A549 (cell line): ENCODE measurements at regions not wholly inside any gene's neighbourhood (a gene's known extent, or its start where the extent isn't known, plus 50 kb on each side); places are given as distances from the start of the nearest gene placed in this dataset.

Source experiments
- ATAC-seq, 2 experiments: fragments of 200-7000 bp in 1 of 2; fragments of >200 bp in 1 of 2; cut with Nextera tagmentation in 1 of 2; cut with Tn5 transposase in 1 of 2; 3 replicates each; pipeline versions ENCODE4 v1.8.0 to v1.9.1; 2018 to 2020; ENCODE audit warnings: mild to moderate bottlenecking in 1 of 2, moderate library complexity in 1 of 2
- CTCF ChIA-PET: fragments of 300-600 bp; sonication (Branson Sonifier 250); formaldehyde crosslinking; extraction: SDS; loops from one replicate; lab custom pipeline; 2021; ENCODE audit warnings: antibody characterized with exemption, inconsistent platforms; lab: Yijun Ruan, JAX
- POLR2A ChIA-PET: fragments of 350-600 bp; formaldehyde crosslinking; extraction: SDS; loops from one replicate; lab custom pipeline; 2021; ENCODE audit warnings: antibody characterized with exemption, inconsistent platforms; lab: Yijun Ruan, JAX
- DNase-seq, 2 experiments: peaks; one replicate each; pipeline versions ENCODE4 v3.0.0 to v3.0.0-alpha.2; 2011 to 2016; ENCODE audit warnings: low read depth in 1 of 2, low spot score in 1 of 2
- FAIRE-seq: peaks from 2 replicates; lab custom pipeline; 2011; peaks lifted over from hg19 to GRCh38; lab: Jason Lieb, UNC
- H3K27ac ChIP-seq, 2 experiments: fragments of >200 bp; sonication (Bioruptor Twin); formaldehyde crosslinking; 3 replicates each; pipeline ENCODE4 v1.5.1; 2016 to 2017
- H3K4me1 ChIP-seq: fragments of >200 bp; sonication (Bioruptor Twin); formaldehyde crosslinking; 3 replicates; pipeline ENCODE4 v1.6.1; 2016
- H3K4me2 ChIP-seq: fragments of >200 bp; sonication (Bioruptor Twin); formaldehyde crosslinking; 3 replicates; pipeline ENCODE4 v1.6.1; 2016
- H3K4me3 ChIP-seq: fragments of >200 bp; sonication (Bioruptor Twin); formaldehyde crosslinking; 3 replicates; pipeline ENCODE4 v1.5.1; 2016
- H3K9me3 ChIP-seq: fragments of >200 bp; sonication (Bioruptor Twin); formaldehyde crosslinking; 3 replicates; pipeline ENCODE4 v1.6.1; 2016
- CBX8 ChIP-seq: fragments of 200-600 bp; sonication (generic); IDR thresholded peaks from 2 replicates; pipeline ENCODE4 v1.6.1; 2016
- CEBPB ChIP-seq, 2 experiments: fragments of >200 bp in 1 of 2; sonication (Bioruptor Twin) in 1 of 2; formaldehyde crosslinking in 1 of 2; IDR thresholded peaks; 2 replicates each; pipeline ENCODE4 v1.6.1; 2012 to 2016
- CHD2 ChIP-seq: fragments of 150-350 bp; IDR thresholded peaks from 2 replicates; pipeline ENCODE4 v1.6.1; 2014; ENCODE audit warnings: low read length; ENCODE audit not compliant: partially characterized antibody
- HEYL ChIP-seq: fragments of 250-450 bp; sonication (Bioruptor Pico); IDR thresholded peaks from 2 replicates; pipeline ENCODE4 v1.8.0; 2021; ENCODE audit warnings: mild to moderate bottlenecking, moderate library complexity
- JUN ChIP-seq, 2 experiments: fragments of >200 bp; sonication (Bioruptor Twin); formaldehyde crosslinking; IDR thresholded peaks; 2 replicates in 1 of 2; 3 replicates in 1 of 2; pipeline ENCODE4 v1.6.1; 2016 to 2017
- KDM5A ChIP-seq: fragments of 200-600 bp; sonication (generic); IDR thresholded peaks from 2 replicates; pipeline ENCODE4 v1.6.1; 2016; ENCODE audit warnings: antibody characterized with exemption, mild to moderate bottlenecking
- MAZ ChIP-seq: fragments of 150-350 bp; IDR thresholded peaks from 2 replicates; pipeline ENCODE4 v1.6.1; 2014; ENCODE audit warnings: antibody characterized with exemption, low read depth, low read length, borderline replicate concordance
- NPAS2 ChIP-seq: fragments of 250-450 bp; sonication (Bioruptor Pico); IDR thresholded peaks from 2 replicates; pipeline ENCODE4 v1.8.0; 2022; ENCODE audit warnings: mild to moderate bottlenecking, moderate library complexity, borderline replicate concordance
- RNF2 ChIP-seq: fragments of 200-600 bp; sonication (generic); IDR thresholded peaks from 2 replicates; pipeline ENCODE4 v1.6.1; 2016; ENCODE audit warnings: low read depth, mild to moderate bottlenecking, antibody characterized with exemption, moderate library complexity, borderline replicate concordance
- SMC3 ChIP-seq: fragments of >200 bp; sonication (Bioruptor Twin); formaldehyde crosslinking; IDR thresholded peaks from 3 replicates; pipeline ENCODE4 v1.6.1; 2018; ENCODE audit warnings: inconsistent platforms
- WGBS: methylation state at CpG from one replicate; pipeline ENCODE4 v1.1.6; 2017; ENCODE audit errors: missing lambda C conversion rate; 5-methylcytosine and 5-hydroxymethylcytosine counted together
- TF ChIP-seq, protein P1 (sequence below): fragments of 200-600 bp; sonication (generic); IDR thresholded peaks from 2 replicates; pipeline ENCODE4 v1.6.1; 2016; ENCODE audit warnings: antibody characterized with exemption, mild to moderate bottlenecking, moderate library complexity
- TF ChIP-seq, protein P2 (sequence below): fragments of 150-350 bp; IDR thresholded peaks from 2 replicates; pipeline ENCODE4 v1.6.1; 2014; ENCODE audit warnings: low read depth, mild to moderate bottlenecking, low read length
- TF ChIP-seq, protein P3 (sequence below): fragments of >200 bp; sonication (Bioruptor Twin); formaldehyde crosslinking; IDR thresholded peaks from 2 replicates; pipeline ENCODE4 v1.6.1; 2016
- TF ChIP-seq, protein P4 (sequence below): fragments of >200 bp; sonication (Bioruptor Twin); formaldehyde crosslinking; IDR thresholded peaks from 3 replicates; pipeline ENCODE4 v1.5.1; 2016
- TF ChIP-seq, protein P5 (sequence below): IDR thresholded peaks from 2 replicates; pipeline ENCODE4 v1.6.1; 2012; ENCODE audit warnings: low read depth, borderline replicate concordance
- TF ChIP-seq, protein P6 (sequence below): fragments of 250-450 bp; sonication (Bioruptor Pico); IDR thresholded peaks from 2 replicates; pipeline ENCODE4 v1.5.0; 2021; ENCODE audit warnings: mild to moderate bottlenecking, moderate library complexity, borderline replicate concordance

DNA sequence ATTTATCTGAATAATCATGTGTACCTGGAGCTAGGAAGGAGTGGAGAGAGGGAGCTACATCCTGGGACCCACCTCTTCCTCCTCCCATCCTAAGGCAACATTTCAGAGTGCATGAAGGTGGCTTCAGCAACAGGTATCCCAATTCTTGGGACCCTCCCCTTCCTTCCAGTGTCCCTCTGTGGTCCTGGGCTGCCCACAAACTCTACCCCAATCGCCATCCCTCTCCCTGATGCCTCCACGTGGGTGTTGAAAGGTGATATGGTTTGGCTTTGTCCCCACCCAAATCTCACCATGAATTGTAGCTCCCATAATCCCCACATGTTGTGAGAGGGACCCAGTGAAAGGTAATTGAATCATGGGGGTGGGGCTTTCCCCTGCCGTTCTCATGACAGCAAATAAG, 121.4 kb downstream of the MED10 start (continued):
- TF ChIP-seq, protein P1, sequence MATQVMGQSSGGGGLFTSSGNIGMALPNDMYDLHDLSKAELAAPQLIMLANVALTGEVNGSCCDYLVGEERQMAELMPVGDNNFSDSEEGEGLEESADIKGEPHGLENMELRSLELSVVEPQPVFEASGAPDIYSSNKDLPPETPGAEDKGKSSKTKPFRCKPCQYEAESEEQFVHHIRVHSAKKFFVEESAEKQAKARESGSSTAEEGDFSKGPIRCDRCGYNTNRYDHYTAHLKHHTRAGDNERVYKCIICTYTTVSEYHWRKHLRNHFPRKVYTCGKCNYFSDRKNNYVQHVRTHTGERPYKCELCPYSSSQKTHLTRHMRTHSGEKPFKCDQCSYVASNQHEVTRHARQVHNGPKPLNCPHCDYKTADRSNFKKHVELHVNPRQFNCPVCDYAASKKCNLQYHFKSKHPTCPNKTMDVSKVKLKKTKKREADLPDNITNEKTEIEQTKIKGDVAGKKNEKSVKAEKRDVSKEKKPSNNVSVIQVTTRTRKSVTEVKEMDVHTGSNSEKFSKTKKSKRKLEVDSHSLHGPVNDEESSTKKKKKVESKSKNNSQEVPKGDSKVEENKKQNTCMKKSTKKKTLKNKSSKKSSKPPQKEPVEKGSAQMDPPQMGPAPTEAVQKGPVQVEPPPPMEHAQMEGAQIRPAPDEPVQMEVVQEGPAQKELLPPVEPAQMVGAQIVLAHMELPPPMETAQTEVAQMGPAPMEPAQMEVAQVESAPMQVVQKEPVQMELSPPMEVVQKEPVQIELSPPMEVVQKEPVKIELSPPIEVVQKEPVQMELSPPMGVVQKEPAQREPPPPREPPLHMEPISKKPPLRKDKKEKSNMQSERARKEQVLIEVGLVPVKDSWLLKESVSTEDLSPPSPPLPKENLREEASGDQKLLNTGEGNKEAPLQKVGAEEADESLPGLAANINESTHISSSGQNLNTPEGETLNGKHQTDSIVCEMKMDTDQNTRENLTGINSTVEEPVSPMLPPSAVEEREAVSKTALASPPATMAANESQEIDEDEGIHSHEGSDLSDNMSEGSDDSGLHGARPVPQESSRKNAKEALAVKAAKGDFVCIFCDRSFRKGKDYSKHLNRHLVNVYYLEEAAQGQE, result no peak

DNA sequence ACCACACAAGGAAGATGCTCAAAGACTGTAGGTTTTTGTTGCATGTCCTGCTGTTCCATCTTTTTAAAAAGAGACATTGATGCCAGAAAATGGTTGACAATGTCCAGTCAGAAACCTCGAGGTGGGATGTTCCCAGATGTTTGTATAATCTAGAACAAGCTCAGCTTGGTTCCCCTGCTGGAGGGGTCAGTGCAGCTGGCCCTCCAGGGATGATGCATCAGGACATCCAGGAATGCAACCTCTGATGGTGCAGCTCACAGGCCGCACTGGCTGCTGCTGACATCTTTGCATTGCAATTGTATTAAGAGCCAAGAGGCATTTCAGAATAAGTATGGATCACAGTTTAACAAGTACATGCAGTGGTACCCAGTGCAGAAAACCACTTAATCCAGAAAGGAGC, 122.4 kb downstream of the MED10 start:
- FAIRE-seq (no peak), DNase-seq (no peak), ATAC-seq (no peak)
- 0% methylated on average over 2 of the region's 2 CpGs for WGBS
- no peak overlapping the region for H3K4me3 ChIP-seq
- H3K4me1 ChIP-seq, result no peaks in the 10 kb centered on the region; the same call in 2 of the 3 replicates
- POLR2A ChIA-PET, result no interaction called here
- no peak overlapping the region for H3K4me2 ChIP-seq
- no peak overlapping the region for H3K27ac ChIP-seq
- TF ChIP-seq, protein P2, sequence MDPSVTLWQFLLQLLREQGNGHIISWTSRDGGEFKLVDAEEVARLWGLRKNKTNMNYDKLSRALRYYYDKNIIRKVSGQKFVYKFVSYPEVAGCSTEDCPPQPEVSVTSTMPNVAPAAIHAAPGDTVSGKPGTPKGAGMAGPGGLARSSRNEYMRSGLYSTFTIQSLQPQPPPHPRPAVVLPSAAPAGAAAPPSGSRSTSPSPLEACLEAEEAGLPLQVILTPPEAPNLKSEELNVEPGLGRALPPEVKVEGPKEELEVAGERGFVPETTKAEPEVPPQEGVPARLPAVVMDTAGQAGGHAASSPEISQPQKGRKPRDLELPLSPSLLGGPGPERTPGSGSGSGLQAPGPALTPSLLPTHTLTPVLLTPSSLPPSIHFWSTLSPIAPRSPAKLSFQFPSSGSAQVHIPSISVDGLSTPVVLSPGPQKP, result no peak
- TF ChIP-seq, protein P3, sequence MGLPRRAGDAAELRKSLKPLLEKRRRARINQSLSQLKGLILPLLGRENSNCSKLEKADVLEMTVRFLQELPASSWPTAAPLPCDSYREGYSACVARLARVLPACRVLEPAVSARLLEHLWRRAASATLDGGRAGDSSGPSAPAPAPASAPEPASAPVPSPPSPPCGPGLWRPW, result no peak
- TF ChIP-seq, protein P4, sequence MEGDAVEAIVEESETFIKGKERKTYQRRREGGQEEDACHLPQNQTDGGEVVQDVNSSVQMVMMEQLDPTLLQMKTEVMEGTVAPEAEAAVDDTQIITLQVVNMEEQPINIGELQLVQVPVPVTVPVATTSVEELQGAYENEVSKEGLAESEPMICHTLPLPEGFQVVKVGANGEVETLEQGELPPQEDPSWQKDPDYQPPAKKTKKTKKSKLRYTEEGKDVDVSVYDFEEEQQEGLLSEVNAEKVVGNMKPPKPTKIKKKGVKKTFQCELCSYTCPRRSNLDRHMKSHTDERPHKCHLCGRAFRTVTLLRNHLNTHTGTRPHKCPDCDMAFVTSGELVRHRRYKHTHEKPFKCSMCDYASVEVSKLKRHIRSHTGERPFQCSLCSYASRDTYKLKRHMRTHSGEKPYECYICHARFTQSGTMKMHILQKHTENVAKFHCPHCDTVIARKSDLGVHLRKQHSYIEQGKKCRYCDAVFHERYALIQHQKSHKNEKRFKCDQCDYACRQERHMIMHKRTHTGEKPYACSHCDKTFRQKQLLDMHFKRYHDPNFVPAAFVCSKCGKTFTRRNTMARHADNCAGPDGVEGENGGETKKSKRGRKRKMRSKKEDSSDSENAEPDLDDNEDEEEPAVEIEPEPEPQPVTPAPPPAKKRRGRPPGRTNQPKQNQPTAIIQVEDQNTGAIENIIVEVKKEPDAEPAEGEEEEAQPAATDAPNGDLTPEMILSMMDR, result no peak
- TF ChIP-seq, protein P5, sequence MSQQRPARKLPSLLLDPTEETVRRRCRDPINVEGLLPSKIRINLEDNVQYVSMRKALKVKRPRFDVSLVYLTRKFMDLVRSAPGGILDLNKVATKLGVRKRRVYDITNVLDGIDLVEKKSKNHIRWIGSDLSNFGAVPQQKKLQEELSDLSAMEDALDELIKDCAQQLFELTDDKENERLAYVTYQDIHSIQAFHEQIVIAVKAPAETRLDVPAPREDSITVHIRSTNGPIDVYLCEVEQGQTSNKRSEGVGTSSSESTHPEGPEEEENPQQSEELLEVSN, result no peak
- TF ChIP-seq, protein P6, sequence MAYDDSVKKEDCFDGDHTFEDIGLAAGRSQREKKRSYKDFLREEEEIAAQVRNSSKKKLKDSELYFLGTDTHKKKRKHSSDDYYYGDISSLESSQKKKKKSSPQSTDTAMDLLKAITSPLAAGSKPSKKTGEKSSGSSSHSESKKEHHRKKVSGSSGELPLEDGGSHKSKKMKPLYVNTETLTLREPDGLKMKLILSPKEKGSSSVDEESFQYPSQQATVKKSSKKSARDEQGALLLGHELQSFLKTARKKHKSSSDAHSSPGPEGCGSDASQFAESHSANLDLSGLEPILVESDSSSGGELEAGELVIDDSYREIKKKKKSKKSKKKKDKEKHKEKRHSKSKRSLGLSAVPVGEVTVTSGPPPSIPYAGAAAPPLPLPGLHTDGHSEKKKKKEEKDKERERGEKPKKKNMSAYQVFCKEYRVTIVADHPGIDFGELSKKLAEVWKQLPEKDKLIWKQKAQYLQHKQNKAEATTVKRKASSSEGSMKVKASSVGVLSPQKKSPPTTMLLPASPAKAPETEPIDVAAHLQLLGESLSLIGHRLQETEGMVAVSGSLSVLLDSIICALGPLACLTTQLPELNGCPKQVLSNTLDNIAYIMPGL (CRISPR knock-in tag), result no peak
- TF ChIP-seq KDM5A, result no peak
- no peak for TF ChIP-seq JUN (IDR thresholded peaks at IDR 0.05)
- no peak for TF ChIP-seq MAZ
- TF ChIP-seq NPAS2 (CRISPR knock-in tag), result no peak
- TF ChIP-seq RNF2, result no peak
- TF ChIP-seq, protein P1, result no peak
- no peak for TF ChIP-seq HEYL (CRISPR knock-in tag)
- no peak for TF ChIP-seq SMC3
- no peak for TF ChIP-seq CBX8
- no peak for TF ChIP-seq CHD2
- no peak for TF ChIP-seq CEBPB (IDR thresholded peaks at IDR 0.05)
- CTCF ChIA-PET, result interaction anchor here (0.6 kb wide), 1 partner anchor 400 kb away, joined by 3 read pairs; no protein-coding TSS in a partner anchor
- H3K9me3 ChIP-seq, result peaks cover 2% of the 10 kb centered on the region; the same call in 1 of the 3 replicates
